ENCODE measurements at regions not wholly inside any gene's neighbourhood (a gene's known extent, or its start where the extent isn't known, plus 50 kb on each side); places are given as distances from the start of the nearest gene placed in this dataset.

DNA sequence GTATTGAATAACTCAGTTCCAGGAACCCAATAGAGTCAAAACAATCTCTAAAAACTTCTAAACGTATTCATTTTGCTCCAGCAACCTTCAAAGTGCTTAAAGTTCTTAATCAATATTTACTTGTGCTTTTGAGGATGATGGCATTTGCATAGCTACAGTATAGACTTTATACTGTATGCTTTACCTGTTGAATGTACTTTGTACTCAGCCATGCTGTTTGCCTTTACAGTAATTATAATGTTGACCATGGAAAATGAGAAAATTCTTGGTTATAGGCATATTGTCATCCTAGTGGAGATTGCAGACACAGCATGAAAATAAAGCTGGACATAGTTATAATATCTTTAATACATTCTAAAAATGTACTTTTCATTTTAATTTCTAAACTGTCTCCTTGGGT, 762.7 kb upstream of the PHF14 start:
- intact Hi-C loops (cut with DNase I), result no loop called here
- ATAC-seq, result no peak
- no peak for DNase-seq
- Histone ChIP-seq H3K27me3 (no peaks in the 10 kb centered on the region), H3K9me3 (no peaks in the 10 kb centered on the region), H3K4me1 (no peaks in the 10 kb centered on the region), H3K36me3 (no peaks in the 10 kb centered on the region), H3K4me3 (no peak overlapping the region), H3K27ac (no peak overlapping the region)
- TF ChIP-seq, protein P1, sequence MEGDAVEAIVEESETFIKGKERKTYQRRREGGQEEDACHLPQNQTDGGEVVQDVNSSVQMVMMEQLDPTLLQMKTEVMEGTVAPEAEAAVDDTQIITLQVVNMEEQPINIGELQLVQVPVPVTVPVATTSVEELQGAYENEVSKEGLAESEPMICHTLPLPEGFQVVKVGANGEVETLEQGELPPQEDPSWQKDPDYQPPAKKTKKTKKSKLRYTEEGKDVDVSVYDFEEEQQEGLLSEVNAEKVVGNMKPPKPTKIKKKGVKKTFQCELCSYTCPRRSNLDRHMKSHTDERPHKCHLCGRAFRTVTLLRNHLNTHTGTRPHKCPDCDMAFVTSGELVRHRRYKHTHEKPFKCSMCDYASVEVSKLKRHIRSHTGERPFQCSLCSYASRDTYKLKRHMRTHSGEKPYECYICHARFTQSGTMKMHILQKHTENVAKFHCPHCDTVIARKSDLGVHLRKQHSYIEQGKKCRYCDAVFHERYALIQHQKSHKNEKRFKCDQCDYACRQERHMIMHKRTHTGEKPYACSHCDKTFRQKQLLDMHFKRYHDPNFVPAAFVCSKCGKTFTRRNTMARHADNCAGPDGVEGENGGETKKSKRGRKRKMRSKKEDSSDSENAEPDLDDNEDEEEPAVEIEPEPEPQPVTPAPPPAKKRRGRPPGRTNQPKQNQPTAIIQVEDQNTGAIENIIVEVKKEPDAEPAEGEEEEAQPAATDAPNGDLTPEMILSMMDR (IDR thresholded peaks at IDR 0.05), result no peak

- Histone ChIP-seq H3K4me3 (no peak overlapping the region), H3K9me3 (no peaks in the 10 kb centered on the region), H3K27me3 (no peaks in the 10 kb centered on the region), H3K36me3 (no peaks in the 10 kb centered on the region), H3K4me1 (no peaks in the 10 kb centered on the region), H3K27ac (no peak overlapping the region)
- intact Hi-C loops (cut with DNase I), result no loop called here
- TF ChIP-seq, protein P1 (IDR thresholded peaks at IDR 0.05), result no peak
- ATAC-seq (no peak), DNase-seq (no peak)
Observed at GRCh38 chr7:10211861-10212260, 761.8 kb upstream of the PHF14 start.

DNA sequence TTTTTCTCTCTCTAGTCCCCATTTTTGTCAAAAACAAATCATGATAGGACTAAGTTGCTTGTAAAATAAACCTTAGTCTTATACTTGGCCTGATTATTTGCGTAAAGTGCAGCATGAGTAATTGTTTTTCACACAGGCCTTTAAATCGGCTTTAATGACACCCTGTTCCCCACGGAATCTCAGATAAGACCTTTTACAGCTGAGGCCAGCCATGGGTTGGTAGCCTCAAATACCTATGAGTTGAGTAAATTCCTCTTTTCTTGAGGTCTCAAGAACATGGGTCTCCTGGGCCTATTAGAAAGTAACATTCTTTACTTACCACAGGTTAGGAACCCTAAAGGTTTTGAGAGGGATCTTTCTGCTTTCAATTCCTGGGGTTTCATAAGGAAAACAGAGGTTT, 761.0 kb upstream of the PHF14 start:
- H3K4me1 ChIP-seq, result no peaks in the 10 kb centered on the region
- no peaks in the 10 kb centered on the region for H3K36me3 ChIP-seq
- DNase-seq (no peak), ATAC-seq (no peak)
- H3K27ac ChIP-seq, result no peak overlapping the region
- H3K9me3 ChIP-seq, result no peaks in the 10 kb centered on the region
- intact Hi-C loops (cut with DNase I), result no loop called here
- H3K4me3 ChIP-seq, result no peak overlapping the region
- TF ChIP-seq, protein P1 (IDR thresholded peaks at IDR 0.05), result no peak
- H3K27me3 ChIP-seq, result no peaks in the 10 kb centered on the region

DNA sequence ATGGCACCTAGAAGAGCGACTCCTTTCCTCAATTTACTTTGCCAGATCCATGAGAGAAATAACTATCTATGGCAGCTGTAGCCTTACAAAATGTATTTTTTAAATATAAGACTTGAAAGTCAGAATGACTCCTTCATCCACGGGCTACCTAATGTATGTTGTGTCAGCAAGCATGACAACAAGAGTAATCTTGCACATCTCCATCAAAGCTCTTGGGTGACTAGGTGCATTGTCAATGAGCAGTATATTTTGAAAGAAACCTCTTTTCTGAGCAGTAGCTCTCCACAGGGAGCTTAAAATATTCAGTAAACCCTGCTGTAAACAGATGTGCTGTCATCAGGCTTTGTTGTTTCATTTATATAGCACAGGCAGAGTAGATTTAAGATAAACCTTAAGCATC, 757.2 kb upstream of the PHF14 start:
- intact Hi-C loops (cut with DNase I), result no loop called here
- no peaks in the 10 kb centered on the region for H3K4me1 ChIP-seq
- DNase-seq (no peak), ATAC-seq (no peak)
- H3K27me3 ChIP-seq, result no peaks in the 10 kb centered on the region
- no peak overlapping the region for H3K27ac ChIP-seq
- H3K9me3 ChIP-seq, result no peaks in the 10 kb centered on the region
- TF ChIP-seq, protein P1 (IDR thresholded peaks at IDR 0.05), result no peak
- H3K4me3 ChIP-seq, result no peak overlapping the region
- no peaks in the 10 kb centered on the region for H3K36me3 ChIP-seq

- H3K27me3 ChIP-seq, result no peaks in the 10 kb centered on the region
- TF ChIP-seq, protein P1 (IDR thresholded peaks at IDR 0.05), result no peak
- intact Hi-C loops (cut with DNase I), result no loop called here
- no peak overlapping the region for H3K27ac ChIP-seq
- no peaks in the 10 kb centered on the region for H3K9me3 ChIP-seq
- DNase-seq (no peak), ATAC-seq (no peak)
- H3K4me3 ChIP-seq, result no peak overlapping the region
- no peaks in the 10 kb centered on the region for H3K4me1 ChIP-seq
- H3K36me3 ChIP-seq, result no peaks in the 10 kb centered on the region
Observed at GRCh38 chr7:10221084-10221483, 752.6 kb upstream of the PHF14 start.

- intact Hi-C loops (cut with DNase I), result no loop called here
- Histone ChIP-seq H3K27ac (no peak overlapping the region), H3K27me3 (no peaks in the 10 kb centered on the region), H3K4me3 (no peak overlapping the region), H3K36me3 (no peaks in the 10 kb centered on the region), H3K9me3 (no peaks in the 10 kb centered on the region), H3K4me1 (no peaks in the 10 kb centered on the region)
- ATAC-seq (no peak), DNase-seq (no peak)
- TF ChIP-seq, protein P1 (IDR thresholded peaks at IDR 0.05), result no peak
Observed at GRCh38 chr7:10222976-10223375, 750.7 kb upstream of the PHF14 start.

All from upper lobe of right lung (tissue), 1 donor.